ENCODE measurements at regions not wholly inside any gene's neighbourhood (a gene's known extent, or its start where the extent isn't known, plus 50 kb on each side); places are given as distances from the start of the nearest gene placed in this dataset.

DNA sequence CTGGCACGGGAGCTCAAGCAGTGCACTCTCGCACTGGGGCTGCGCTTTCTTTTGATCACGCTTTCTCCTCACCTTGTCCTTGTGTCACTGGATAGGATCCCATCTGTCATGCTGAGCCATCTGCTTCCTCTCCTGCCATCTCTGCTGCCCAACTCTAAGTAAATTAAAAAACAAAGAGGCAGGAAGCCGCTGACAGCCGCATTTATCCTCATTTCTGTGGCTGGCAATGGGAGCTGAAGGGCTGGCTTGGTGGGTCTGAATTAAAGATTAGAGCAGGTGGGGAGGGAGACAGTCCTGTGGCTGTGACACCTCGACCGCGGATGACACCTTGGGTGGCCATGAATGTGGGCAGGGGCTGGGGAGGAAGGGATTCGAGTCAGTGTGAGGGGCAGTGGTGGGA is 159.2 kb upstream of the ALDH1B1 start:
- ChIA-PET CTCF (no interaction called here), POLR2A (no interaction called here)
- in situ Hi-C loops (cut with HindIII; ENCODE audit: low pct_unique_long_range_greater_than_20kb, low sequenced_read_pairs), result no loop called here
- no peaks in the 10 kb centered on the region for H3K9me3 ChIP-seq (ENCODE audit: control insufficient read depth, insufficient read depth, low read depth, low read length)
- H3K27me3 ChIP-seq (ENCODE audit: control insufficient read depth, insufficient read depth, low read length), result no peaks in the 10 kb centered on the region
- intact Hi-C loops (cut with micrococcal nuclease; ENCODE audit: unreplicated experiment), result no loop called here
- DNase-seq (ENCODE audit: low read depth, low spot score), result no peak
- H3K4me1 ChIP-seq (ENCODE audit: control insufficient read depth, insufficient read depth, low read length), result no peaks in the 10 kb centered on the region
- no peak for ATAC-seq
- no peak overlapping the region for H3K4me3 ChIP-seq (ENCODE audit: low read depth in 2 of 2, low read length in 2 of 2)
- H3K27ac ChIP-seq (ENCODE audit: low read length), result no peak overlapping the region
- no peaks in the 10 kb centered on the region for H3K36me3 ChIP-seq (ENCODE audit: control insufficient read depth, insufficient read depth, low read length)
- TF ChIP-seq, protein P1, sequence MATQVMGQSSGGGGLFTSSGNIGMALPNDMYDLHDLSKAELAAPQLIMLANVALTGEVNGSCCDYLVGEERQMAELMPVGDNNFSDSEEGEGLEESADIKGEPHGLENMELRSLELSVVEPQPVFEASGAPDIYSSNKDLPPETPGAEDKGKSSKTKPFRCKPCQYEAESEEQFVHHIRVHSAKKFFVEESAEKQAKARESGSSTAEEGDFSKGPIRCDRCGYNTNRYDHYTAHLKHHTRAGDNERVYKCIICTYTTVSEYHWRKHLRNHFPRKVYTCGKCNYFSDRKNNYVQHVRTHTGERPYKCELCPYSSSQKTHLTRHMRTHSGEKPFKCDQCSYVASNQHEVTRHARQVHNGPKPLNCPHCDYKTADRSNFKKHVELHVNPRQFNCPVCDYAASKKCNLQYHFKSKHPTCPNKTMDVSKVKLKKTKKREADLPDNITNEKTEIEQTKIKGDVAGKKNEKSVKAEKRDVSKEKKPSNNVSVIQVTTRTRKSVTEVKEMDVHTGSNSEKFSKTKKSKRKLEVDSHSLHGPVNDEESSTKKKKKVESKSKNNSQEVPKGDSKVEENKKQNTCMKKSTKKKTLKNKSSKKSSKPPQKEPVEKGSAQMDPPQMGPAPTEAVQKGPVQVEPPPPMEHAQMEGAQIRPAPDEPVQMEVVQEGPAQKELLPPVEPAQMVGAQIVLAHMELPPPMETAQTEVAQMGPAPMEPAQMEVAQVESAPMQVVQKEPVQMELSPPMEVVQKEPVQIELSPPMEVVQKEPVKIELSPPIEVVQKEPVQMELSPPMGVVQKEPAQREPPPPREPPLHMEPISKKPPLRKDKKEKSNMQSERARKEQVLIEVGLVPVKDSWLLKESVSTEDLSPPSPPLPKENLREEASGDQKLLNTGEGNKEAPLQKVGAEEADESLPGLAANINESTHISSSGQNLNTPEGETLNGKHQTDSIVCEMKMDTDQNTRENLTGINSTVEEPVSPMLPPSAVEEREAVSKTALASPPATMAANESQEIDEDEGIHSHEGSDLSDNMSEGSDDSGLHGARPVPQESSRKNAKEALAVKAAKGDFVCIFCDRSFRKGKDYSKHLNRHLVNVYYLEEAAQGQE (IDR thresholded peaks at IDR 0.05; ENCODE audit: insufficient read depth in 1 of 2, low read depth in 2 of 2, low read length in 1 of 2), result no peak
- TF ChIP-seq SIN3A (IDR thresholded peaks at IDR 0.05; ENCODE audit: borderline replicate concordance, insufficient read depth, low read depth, low read length) (no peak), TCF7L2 (IDR thresholded peaks at IDR 0.05; ENCODE audit: low read depth, low read length) (no peak), POLR2AphosphoS5 (IDR thresholded peaks at IDR 0.05; ENCODE audit: low read depth, low read length) (no peak)
- TF ChIP-seq, protein P2, sequence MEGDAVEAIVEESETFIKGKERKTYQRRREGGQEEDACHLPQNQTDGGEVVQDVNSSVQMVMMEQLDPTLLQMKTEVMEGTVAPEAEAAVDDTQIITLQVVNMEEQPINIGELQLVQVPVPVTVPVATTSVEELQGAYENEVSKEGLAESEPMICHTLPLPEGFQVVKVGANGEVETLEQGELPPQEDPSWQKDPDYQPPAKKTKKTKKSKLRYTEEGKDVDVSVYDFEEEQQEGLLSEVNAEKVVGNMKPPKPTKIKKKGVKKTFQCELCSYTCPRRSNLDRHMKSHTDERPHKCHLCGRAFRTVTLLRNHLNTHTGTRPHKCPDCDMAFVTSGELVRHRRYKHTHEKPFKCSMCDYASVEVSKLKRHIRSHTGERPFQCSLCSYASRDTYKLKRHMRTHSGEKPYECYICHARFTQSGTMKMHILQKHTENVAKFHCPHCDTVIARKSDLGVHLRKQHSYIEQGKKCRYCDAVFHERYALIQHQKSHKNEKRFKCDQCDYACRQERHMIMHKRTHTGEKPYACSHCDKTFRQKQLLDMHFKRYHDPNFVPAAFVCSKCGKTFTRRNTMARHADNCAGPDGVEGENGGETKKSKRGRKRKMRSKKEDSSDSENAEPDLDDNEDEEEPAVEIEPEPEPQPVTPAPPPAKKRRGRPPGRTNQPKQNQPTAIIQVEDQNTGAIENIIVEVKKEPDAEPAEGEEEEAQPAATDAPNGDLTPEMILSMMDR (IDR thresholded peaks at IDR 0.05), result no peak
- BruUV-seq (replicated peaks), result no TSS peak

DNA sequence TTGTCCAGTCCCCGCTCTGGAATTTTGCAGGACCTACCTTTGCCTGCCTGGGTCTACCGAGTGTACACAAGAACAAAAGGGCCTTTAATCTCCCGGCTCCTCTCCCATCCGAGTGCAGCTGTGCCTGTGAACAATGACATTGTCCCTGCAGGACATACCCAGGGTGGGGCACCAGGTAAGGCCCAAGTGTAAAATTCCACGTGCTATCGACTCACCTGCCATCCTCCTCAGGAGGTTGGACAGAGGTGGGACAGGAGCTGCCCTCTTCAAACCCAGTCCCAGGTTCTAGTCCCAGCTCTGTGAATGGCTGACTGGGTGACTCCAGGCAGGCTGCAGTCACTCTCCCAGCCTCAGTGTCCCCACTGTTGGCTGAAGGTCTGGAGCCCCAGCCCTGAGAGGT is 159.6 kb upstream of the ALDH1B1 start:
- BruUV-seq (replicated peaks), result no TSS peak
- DNase-seq (ENCODE audit: low read depth, low spot score) (no peak), ATAC-seq (no peak)
- H3K27ac ChIP-seq (ENCODE audit: low read length), result no peak overlapping the region
- no peaks in the 10 kb centered on the region for H3K27me3 ChIP-seq (ENCODE audit: control insufficient read depth, insufficient read depth, low read length)
- ChIA-PET POLR2A (no interaction called here), CTCF (no interaction called here)
- no peaks in the 10 kb centered on the region for H3K9me3 ChIP-seq (ENCODE audit: control insufficient read depth, insufficient read depth, low read depth, low read length)
- TF ChIP-seq TCF7L2 (IDR thresholded peaks at IDR 0.05; ENCODE audit: low read depth, low read length), result no peak
- TF ChIP-seq, protein P2 (IDR thresholded peaks at IDR 0.05), result no peak
- no peak overlapping the region for H3K4me3 ChIP-seq (ENCODE audit: low read depth in 2 of 2, low read length in 2 of 2)
- in situ Hi-C loops (cut with HindIII; ENCODE audit: low pct_unique_long_range_greater_than_20kb, low sequenced_read_pairs) (no loop called here), intact Hi-C loops (cut with micrococcal nuclease; ENCODE audit: unreplicated experiment) (no loop called here)
- H3K4me1 ChIP-seq (ENCODE audit: control insufficient read depth, insufficient read depth, low read length), result no peaks in the 10 kb centered on the region
- H3K36me3 ChIP-seq (ENCODE audit: control insufficient read depth, insufficient read depth, low read length), result no peaks in the 10 kb centered on the region
